ENCODE measurements at regions not wholly inside any gene's neighbourhood (a gene's known extent, or its start where the extent isn't known, plus 50 kb on each side); places are given as distances from the start of the nearest gene placed in this dataset.

- no peak for DNase-seq (ENCODE audit: low read depth)
- TF ChIP-seq CTCF (IDR thresholded peaks at IDR 0.05; ENCODE audit: low read depth, low read length) (no peak), MYC (IDR thresholded peaks at IDR 0.05; ENCODE audit: low read depth, low read length) (no peak), POLR2A (IDR thresholded peaks at IDR 0.05; ENCODE audit: extremely low read depth, insufficient read length) (no peak)
- TF ChIP-seq, protein P1, sequence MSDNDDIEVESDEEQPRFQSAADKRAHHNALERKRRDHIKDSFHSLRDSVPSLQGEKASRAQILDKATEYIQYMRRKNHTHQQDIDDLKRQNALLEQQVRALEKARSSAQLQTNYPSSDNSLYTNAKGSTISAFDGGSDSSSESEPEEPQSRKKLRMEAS (IDR thresholded peaks at IDR 0.05; ENCODE audit: low read depth, low read length): no peak
- H3K4me3 ChIP-seq (ENCODE audit: low read depth, low read length): no peak overlapping the region
Observed at GRCh38 chr2:152820048-152820447, 101.6 kb downstream of the ARL6IP6 start.

- TF ChIP-seq, protein P1 (IDR thresholded peaks at IDR 0.05; ENCODE audit: low read depth, low read length): no peak
- TF ChIP-seq MYC (IDR thresholded peaks at IDR 0.05; ENCODE audit: low read depth, low read length): no peak
- DNase-seq (ENCODE audit: low read depth): no peak
- no peak overlapping the region for H3K4me3 ChIP-seq (ENCODE audit: low read depth, low read length)
Observed at GRCh38 chr2:152815634-152816257, 97.3 kb downstream of the ARL6IP6 start.

DNA sequence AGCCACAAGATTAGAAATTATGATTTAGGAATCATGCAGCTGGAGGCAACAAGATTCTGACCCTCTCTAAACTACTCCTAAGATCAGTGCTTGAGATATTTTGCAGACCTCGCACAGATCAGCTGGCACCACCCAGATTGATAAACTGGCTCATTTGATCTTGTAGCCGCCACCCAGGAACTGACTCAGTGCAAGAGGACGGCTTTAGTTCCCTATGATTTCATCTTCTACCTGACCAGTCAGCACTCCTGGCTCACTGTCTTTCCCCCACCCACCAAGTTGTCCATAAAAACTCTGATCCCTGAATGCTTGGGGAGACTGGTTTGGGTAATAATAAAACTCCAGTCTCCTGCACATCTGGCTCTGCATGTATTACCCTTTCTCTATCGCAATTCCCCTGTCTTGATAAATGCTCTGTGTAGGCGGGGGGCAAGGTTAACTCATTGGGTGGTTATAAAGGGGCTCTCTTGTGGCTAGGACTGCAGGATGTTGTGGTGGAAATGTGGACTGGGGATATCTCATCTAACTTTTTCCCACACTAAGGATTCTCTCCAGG lies 96.1 kb downstream of the ARL6IP6 start:
- TF ChIP-seq POLR2A (IDR thresholded peaks at IDR 0.05; ENCODE audit: extremely low read depth, insufficient read length): no peak
- no peak for TF ChIP-seq CTCF (IDR thresholded peaks at IDR 0.05; ENCODE audit: low read depth, low read length)
- no peak for TF ChIP-seq MYC (IDR thresholded peaks at IDR 0.05; ENCODE audit: low read depth, low read length)
- TF ChIP-seq, protein P1 (IDR thresholded peaks at IDR 0.05; ENCODE audit: low read depth, low read length): no peak
- no peak for DNase-seq (ENCODE audit: low read depth)
- H3K4me3 ChIP-seq (ENCODE audit: low read depth, low read length): no peak overlapping the region

DNA sequence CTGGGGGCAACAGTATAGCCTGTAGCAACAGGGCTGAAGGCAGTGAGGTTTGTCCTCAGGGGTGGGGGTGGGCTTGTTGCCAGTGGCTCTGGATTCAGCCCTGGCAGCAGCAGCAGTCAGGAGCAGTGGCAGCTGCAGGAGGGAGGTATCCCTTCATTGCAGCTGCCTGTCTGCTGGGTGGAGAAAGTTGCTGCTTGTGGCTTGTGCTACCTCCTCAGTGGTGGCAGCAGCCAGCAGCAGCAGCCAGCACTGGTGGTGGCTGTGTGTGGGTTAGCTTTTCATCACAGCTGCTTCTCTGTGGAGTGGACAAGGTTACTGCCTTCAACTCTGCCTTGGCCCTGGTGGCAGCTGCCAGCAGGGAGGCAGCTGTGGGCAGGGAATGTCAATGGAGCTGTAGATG lies 94.9 kb downstream of the ARL6IP6 start:
- TF ChIP-seq, protein P1 (IDR thresholded peaks at IDR 0.05; ENCODE audit: low read depth, low read length): no peak
- no peak for TF ChIP-seq POLR2A (IDR thresholded peaks at IDR 0.05; ENCODE audit: extremely low read depth, insufficient read length)
- no peak for TF ChIP-seq CTCF (IDR thresholded peaks at IDR 0.05; ENCODE audit: low read depth, low read length)
- TF ChIP-seq MYC (IDR thresholded peaks at IDR 0.05; ENCODE audit: low read depth, low read length): no peak
- no peak for DNase-seq (ENCODE audit: low read depth)
- H3K4me3 ChIP-seq (ENCODE audit: low read depth, low read length): no peak overlapping the region

Measured in NB4 (cell line).